ENCODE measurements at regions not wholly inside any gene's neighbourhood (a gene's known extent, or its start where the extent isn't known, plus 50 kb on each side); places are given as distances from the start of the nearest gene placed in this dataset.

DNA sequence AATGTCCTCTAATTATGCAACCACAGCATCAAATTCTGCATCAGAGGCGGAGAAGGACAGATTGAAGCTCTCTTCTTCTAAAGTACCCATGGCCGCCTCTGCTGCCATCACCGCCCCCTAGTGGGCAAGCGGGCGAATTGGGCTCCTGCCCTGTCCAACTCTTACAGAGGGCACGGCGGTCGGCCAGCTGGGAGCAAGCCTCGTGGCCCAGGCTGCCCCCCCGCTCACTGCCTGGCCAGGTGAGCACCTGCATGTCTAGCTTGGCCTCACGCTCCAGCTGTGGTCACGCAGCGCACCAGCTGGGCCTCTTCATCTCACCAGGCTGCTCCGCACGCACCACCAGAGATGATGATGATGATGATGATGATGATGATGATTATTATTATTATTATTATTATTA lies 146.1 kb upstream of the TOM1L1 start:
- TF ChIP-seq, protein P1, sequence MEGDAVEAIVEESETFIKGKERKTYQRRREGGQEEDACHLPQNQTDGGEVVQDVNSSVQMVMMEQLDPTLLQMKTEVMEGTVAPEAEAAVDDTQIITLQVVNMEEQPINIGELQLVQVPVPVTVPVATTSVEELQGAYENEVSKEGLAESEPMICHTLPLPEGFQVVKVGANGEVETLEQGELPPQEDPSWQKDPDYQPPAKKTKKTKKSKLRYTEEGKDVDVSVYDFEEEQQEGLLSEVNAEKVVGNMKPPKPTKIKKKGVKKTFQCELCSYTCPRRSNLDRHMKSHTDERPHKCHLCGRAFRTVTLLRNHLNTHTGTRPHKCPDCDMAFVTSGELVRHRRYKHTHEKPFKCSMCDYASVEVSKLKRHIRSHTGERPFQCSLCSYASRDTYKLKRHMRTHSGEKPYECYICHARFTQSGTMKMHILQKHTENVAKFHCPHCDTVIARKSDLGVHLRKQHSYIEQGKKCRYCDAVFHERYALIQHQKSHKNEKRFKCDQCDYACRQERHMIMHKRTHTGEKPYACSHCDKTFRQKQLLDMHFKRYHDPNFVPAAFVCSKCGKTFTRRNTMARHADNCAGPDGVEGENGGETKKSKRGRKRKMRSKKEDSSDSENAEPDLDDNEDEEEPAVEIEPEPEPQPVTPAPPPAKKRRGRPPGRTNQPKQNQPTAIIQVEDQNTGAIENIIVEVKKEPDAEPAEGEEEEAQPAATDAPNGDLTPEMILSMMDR (optimal IDR thresholded peaks at IDR 0.05 in 1 of 3, IDR thresholded peaks at IDR 0.05 in 1 of 3, conservative IDR thresholded peaks at IDR 0.05 in 1 of 3; ENCODE audit: extremely low read depth in 1 of 3, insufficient read depth in 2 of 3, low read length in 3 of 3), result peak in 2 of 3 experiments; percentile 14 to 19
- no peak for TF ChIP-seq EZH2 (IDR thresholded peaks at IDR 0.05; ENCODE audit: low read length)
